T-helper 1 cell (primary cell): ENCODE measurements at regions not wholly inside any gene's neighbourhood (a gene's known extent, or its start where the extent isn't known, plus 50 kb on each side); places are given as distances from the start of the nearest gene placed in this dataset.

Experiments used
- DNase-seq, 5 donors: peaks; one replicate each; pipeline ENCODE4 v3.0.0-alpha.2; 2012 to 2020

- DNase-seq, result no peak
These were observed 254.6 kb upstream of the KIRREL3 start for GRCh38 chr11:127255209-127255608.

DNA sequence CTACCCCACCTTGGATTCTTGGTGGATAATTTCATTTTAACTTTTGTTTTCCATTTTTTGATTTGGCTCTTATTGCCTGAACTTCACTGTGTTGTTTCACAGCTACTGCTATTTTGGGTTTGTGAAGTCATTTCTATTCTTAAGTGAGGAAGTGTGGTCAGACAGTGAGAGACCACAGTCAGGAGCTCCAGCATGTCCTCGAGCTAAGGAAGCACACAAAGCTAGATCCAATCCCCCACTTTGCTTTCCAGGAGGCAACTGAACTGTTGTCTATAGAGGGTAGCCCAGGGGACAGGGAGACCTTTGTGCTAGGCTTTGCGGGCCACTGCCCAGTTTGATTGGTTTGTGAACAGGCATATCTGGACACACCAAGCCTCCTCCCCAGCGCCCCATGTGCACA lies 251.8 kb upstream of the KIRREL3 start:
- no peak for DNase-seq

GRCh38 chr11:127249576-127249975 lies 249.0 kb upstream of the KIRREL3 start:
- no peak for DNase-seq

- no peak for DNase-seq
These were observed 247.9 kb upstream of the KIRREL3 start for GRCh38 chr11:127248476-127248875.

GRCh38 chr11:127247261-127247851 lies 246.8 kb upstream of the KIRREL3 start:
- no peak for DNase-seq

- DNase-seq, result no peak
These were observed 242.1 kb upstream of the KIRREL3 start for GRCh38 chr11:127242676-127243075.

DNA sequence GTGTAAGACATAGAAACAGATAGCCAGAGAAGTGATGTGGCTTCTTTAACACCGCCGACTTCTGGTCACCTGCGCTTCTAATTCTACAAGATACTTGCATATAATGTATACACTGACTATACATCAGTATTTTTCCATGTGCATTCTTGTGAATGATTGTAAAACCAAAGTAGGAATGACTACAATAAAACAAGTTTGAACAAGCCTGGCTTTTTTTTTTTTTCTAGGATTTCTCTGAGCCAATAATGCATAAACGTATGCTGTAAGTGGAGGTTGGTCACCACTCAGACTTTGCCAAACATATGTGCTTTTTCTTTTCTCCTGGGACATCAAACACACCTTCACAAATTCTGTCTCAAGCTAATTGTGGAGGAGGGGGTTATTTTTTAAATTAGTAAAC lies 237.8 kb upstream of the KIRREL3 start:
- no peak for DNase-seq

DNA sequence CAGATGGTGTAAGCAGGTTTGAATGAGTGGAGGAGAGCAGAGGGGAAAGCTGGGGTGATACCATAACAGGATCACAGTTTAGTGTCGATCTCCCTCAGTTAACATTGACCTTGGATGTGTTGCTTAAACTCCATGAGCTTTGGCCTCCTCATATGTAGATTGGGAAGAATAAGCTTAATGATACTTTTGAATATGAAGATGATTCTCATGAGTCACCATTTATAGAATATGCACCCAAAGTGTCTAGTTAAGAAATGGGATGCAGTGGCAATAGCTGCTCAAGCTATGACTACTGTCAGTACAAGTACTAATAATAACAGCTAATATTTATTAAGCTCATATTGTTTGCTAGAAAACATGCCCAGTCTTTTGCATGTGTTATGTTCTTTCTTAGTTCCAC lies 236.2 kb upstream of the KIRREL3 start:
- no peak for DNase-seq

DNA sequence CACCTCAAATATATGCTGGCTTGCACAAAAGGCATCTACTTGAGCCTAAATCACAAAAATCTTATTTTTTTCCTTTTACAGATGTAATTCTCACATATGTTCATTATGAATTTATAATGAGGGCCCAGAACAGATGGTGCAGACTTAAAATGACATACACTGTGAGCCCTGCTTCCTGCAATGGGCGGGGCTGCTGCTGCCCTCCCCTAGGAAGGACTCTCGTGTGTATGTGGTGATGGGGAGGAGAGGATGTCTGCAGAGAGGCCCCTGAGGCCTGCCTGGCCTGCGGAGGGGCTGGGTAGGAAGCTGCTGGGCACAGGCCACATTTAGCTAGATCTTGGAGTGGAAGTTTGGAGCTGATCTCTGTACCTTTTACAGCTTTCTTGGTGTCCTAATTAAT lies 233.4 kb upstream of the KIRREL3 start:
- no peak for DNase-seq

DNA sequence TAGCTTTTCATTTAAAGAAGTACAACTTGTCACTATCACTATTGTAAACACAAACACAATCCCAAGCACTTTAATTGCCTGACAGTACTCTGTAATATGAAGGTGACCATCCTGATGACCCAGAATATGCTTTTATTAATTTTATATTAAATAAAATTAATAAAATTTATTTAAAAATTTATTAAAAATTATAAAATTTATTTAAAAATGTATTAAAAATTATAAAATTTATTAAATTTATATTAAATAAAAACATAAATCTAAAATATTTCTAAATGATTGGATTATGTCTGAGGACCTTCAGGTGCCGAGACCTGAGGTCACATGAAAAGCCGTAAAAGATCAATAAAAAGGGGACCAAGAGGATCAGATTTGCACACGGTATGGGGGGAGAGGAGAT lies 229.8 kb upstream of the KIRREL3 start:
- no peak for DNase-seq

DNA sequence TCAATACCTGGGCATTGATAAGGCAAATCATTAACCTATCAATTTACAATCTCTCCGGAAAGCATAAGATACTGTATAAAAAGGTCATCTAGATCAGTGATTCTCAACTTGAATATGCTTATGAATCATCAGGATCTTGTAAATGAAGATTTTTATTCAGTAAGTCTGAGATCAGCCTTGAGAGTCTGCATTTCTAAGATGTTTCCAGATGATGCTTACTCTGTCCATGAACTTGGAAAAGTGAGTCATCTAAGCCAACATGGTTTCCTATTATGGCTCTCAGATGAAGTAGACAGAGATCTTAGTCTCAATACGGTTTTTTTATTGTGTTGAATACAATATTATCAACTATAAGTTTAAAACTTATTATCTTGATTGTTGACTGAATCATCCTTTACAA lies 226.4 kb upstream of the KIRREL3 start:
- no peak for DNase-seq

DNA sequence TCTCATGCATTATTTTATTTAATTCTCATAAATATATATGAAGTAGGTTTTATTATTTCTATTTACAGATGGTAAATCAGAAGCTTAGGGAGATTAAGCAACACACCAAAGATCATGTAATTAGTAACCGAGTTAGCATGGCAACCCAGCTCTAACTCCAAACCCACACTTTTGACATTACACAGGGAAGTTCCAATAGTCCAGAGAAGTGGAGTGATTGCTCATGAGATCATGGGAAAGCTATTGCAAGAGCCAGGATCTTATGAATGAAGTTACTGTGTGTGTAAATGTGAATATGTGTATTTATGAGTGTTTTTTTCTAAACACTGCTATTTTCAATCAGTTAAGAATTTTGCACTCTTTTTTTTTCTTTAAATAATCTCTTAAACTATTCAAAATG lies 225.8 kb upstream of the KIRREL3 start:
- DNase-seq, result no peak

GRCh38 chr11:127225619-127226018 lies 225.0 kb upstream of the KIRREL3 start:
- DNase-seq, result no peak

- no peak for DNase-seq
These were observed 223.7 kb upstream of the KIRREL3 start for GRCh38 chr11:127224276-127224675.

GRCh38 chr11:127223633-127224032 lies 223.1 kb upstream of the KIRREL3 start:
- no peak for DNase-seq

- no peak for DNase-seq
These were observed 222.5 kb upstream of the KIRREL3 start for GRCh38 chr11:127223026-127223425.

DNA sequence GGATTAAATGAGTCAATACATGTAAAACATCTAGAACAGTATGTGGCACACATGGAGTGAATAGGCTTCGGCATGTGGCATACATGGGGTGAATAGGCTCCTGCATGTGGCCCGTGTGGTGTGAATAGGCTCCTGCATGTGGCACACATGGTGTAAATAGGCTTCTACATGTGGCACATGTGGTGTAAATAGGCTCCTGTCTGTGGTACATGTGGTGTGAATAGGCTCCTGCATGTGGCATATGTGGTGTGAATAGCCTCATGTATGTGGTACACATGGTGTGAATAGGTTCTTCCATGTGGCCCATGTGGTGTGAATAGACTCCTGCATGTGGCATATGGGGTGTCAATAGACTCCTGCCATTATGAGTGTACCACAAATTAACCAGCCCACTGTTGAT lies 219.1 kb upstream of the KIRREL3 start:
- DNase-seq, result no peak

GRCh38 chr11:127218275-127218608 lies 217.7 kb upstream of the KIRREL3 start:
- DNase-seq, result no peak

- no peak for DNase-seq
These were observed 217.1 kb upstream of the KIRREL3 start for GRCh38 chr11:127217452-127218274.

DNA sequence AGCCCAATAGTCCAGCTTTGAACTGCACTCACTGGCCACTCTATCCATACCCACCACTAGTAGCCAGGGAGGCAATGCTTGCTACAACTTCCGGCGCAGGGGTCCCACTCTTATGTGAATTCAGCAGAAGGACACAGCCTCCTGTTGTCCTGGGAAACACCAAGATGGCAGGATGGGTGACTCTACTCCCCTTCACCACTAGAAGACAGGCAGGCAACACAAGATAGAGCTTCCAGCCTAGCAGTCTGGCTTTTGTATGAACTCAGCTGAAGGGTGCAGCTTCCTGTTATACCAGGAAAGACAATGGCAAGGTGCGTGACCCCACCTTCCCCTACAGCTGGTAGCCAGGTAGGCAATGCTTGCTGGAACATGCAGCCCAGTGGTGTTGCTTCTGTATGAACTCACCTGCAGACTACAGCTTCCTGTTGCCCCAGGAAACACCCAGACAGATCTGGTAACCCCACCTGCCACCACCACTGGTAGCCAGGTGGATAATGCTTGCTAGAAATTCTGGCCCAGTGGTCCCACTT lies 205.2 kb upstream of the KIRREL3 start:
- no peak for DNase-seq

DNA sequence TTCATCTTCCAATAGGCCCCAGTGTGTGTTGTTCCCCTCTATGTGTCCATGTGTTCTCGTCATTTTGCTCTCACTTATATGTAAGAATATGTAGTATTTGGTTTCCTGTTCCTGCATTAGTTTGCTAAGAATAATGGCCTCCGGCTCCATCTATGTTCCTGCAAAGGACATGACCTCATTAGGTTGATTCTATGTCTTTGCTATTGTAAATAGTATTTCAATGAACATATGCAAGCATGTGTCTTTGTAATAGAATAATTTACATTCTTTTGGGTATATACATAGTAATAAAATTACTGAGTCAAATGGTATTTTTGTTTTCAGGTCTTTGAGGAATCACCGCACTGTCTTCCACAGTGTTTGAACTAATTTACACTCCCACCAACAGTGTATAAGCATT lies 202.9 kb upstream of the KIRREL3 start:
- DNase-seq, result no peak

DNA sequence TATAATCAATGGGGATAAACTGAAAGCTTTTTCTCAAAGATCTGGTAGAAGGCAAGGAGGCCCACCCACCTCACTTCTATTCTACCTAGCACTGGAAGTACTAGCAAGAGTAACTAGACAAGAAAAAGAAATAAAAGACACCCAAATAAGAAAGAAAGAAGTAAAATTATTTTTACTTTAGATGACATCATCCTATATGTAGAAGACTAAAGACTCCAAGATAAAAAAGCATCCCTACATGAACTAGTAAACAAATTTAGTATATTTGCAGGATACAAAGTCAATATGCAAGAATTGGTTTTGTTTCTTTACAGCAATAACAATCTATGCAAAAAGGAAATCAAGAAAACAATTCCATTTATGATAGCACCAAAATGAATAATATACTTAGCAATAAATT lies 201.5 kb upstream of the KIRREL3 start:
- no peak for DNase-seq

GRCh38 chr11:127199306-127199801 lies 198.8 kb upstream of the KIRREL3 start:
- DNase-seq, result no peak

DNA sequence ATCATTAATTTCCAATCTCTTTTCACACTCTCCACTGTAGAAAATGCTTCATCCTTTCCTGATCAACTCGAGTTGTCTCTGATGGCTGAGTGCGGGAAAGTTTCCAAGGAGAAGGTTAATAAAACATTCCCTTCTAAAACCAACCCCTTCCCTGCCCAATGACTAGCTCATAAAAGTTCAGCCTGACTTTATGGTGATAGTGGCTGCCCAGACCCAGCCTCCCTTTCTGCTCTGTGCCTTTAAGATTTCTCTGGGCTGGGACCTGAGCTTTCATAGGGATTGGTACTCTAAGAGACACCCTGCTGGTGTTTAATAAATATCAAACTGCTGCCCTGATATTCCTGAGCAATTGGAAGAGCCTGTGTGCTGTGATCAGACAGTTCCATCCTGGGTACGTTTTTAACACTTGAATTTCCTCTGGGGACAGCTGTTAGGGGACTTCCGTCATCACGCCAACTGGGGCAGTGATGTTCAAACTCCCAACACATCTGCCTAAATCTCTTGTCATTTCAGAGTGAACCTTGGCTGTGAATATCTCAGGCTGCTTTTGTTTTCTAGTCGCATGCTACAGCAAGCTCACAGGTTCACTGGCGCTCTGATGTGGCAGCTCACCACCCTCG lies 195.0 kb upstream of the KIRREL3 start:
- DNase-seq, result no peak
